HG03064 (cell line): ENCODE measurements at regions not wholly inside any gene's neighbourhood (a gene's known extent, or its start where the extent isn't known, plus 50 kb on each side); places are given as distances from the start of the nearest gene placed in this dataset.

Experiments used
- ATAC-seq: cut with Tn5 transposase; IDR thresholded peaks from one replicate; pipeline ENCODE4 v1.9.1; 2021; ENCODE audit warnings: low read depth; ENCODE audit not compliant: unreplicated experiment

DNA sequence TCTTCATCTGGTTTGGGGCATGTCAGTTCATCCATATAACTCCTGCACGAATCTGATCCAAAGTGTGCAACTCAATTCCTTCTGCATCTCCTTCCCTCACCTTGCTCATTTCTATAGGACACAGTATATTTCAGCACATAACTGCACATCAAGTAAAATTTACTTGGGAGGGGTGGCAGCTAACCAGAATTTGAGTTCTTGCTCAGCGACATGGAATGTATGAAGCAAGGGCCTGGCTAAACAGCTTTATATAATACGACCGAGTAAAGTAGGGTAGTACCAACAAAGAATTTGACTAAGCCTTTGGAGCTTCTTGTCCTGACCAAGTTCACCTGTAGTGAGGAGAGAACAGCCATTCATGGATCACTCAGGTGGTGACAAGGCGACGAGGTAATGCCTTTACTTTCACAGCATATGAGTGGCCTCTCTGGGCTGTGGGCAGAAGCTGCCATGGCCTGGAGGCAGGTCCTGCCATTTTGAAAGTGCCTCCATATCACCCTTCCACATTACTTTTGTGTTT lies 570.2 kb upstream of the TNP1 start:
- no peak for ATAC-seq

- no peak for ATAC-seq
Observed at GRCh38 chr2:217421834-217422233, 562.0 kb upstream of the TNP1 start.

GRCh38 chr2:217420854-217421253 lies 561.0 kb upstream of the TNP1 start:
- ATAC-seq = no peak

DNA sequence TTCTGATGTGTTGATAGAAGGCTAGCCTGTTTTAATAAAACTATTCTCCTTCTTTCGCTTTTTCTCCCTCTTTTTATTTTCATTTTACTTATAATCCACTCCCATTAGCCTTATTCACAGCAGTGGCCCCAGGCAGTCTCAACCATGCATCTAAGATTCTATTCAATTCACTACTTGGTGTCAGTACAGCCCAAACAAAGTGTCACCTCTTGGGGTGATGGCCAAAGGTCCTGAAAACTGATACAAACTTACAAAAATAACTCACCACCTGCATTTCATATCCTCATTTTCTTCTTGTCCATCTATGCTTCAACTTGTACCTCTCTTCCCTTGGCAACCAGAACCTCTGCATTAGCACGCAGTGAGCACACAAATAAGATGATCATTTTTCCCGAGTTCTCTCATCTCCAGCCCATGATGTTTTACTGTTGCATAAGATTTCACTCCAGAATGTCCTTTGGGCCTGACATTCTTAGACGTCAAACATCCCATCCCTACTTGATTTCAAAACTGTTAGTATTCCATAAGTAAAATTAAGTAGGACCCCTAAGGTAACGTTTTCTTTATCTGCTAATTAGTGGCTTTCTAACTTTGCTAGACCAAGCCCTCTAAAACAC lies 559.3 kb upstream of the TNP1 start:
- ATAC-seq = no peak

DNA sequence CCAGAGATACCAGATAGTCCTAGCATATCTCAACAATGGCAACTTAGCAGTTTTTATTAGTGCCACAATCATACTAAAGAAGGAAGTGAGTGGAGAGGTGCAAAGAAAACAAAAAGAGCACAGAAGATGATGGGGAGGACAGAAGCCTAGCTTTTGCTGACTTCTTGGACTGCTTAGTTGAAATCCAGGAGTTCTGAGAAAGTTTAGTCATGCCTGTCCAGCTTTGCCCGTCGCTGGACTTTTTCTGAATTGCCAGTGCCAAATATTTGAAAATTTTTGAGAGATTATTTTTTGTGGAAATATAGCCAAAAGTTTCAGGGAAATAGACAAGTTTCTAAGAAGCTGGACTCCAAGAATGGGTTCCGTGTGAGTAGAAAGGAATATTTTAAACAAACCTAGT lies 558.7 kb upstream of the TNP1 start:
- no peak for ATAC-seq

- ATAC-seq = no peak
Observed at GRCh38 chr2:217418090-217418489, 558.2 kb upstream of the TNP1 start.

DNA sequence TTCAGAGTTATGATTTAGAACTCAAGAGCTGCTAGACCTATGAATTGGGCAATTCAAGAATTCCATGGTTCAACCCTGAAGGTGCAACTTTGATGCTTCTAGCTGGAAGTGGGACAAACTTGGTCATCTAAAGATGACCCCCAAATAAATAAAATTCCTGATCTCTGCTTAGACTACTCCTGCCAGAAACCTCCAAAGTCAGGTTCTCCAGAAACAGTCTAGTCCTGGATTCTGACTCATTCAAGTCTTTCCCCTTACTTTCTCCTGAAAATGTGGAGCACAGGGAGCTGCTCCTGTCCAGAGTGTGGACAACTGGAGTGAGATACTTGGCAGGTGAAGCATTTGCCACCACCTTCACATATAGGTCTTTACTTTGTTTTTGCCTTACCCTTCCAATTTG lies 557.7 kb upstream of the TNP1 start:
- no peak for ATAC-seq

- ATAC-seq = no peak
Observed at GRCh38 chr2:217415316-217415715, 555.5 kb upstream of the TNP1 start.

DNA sequence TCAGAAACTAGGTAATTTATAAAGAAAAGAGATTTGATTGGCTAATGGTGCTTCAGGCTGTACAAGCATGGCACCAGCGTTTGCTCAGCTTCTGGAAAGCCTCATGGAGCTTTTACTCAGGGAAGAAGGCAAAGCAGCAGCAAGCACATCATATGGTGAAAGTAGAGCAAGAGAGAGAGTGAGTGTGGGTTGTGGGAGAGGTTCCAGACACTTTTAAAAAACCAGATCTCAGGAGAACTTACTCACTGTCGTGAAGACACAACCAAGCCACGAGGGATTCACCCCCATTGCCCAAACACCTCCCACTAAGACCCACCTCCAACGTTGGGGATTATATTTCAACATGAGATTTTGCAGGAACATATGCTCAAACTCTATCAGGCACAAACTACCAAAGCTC lies 554.6 kb upstream of the TNP1 start:
- ATAC-seq = no peak

GRCh38 chr2:217413193-217413592 lies 553.3 kb upstream of the TNP1 start:
- ATAC-seq = no peak

GRCh38 chr2:217412721-217413120 lies 552.9 kb upstream of the TNP1 start:
- no peak for ATAC-seq

GRCh38 chr2:217412277-217412676 lies 552.4 kb upstream of the TNP1 start:
- ATAC-seq = no peak

GRCh38 chr2:217410681-217410960 lies 550.8 kb upstream of the TNP1 start:
- ATAC-seq = no peak

GRCh38 chr2:217409949-217410680 lies 550.3 kb upstream of the TNP1 start:
- ATAC-seq = no peak

DNA sequence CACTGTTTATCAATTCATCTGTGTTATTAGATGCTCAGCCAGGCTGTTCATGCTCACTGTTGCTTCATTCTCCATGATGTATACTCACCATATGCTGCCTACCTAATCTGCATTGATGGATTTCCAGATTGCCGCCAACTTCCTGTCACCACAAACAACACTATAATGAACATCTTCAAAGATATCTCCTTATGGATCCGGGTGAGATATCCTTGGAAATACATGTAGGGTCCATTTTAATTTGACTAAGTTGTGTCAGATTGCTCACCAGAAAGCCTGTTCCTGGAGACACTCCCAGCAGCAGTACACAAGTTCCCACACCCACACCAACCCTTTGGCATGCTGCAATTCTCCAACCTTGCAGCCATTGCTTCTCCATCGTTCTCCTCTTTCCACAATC lies 547.5 kb upstream of the TNP1 start:
- ATAC-seq = no peak

- ATAC-seq = no peak
Observed at GRCh38 chr2:217404236-217404760, 544.4 kb upstream of the TNP1 start.

DNA sequence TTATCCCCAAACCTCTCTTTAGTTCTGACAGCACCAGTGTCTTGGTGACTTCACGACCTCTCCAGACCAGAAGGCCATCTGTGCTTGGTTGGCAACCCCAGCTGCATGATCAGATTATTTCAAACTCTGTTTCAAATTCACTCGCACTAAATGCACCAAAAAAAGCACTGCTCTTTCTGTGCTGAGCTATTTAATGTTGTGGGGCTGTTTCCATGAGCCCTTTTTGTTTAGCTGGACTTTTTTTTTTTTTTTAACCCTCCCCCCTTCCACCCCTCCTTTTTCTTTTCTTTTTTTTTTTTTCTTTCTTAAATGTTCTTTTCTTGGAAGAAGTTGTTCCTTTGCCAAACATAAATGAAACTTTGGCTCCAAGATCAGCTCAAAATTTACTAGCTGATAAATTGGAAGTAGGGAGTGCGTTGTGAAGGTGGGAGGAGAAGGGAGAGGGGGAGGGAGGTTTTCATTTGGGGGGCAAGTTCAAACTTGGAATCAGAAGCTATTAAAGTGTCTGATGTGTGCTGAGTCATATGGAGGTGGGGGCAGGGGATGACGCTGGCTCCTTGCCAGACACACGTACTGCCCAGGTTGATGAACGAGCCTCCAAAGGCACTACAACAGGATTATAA lies 543.0 kb upstream of the TNP1 start:
- no peak for ATAC-seq

- ATAC-seq = no peak
Observed at GRCh38 chr2:217402144-217402543, 542.3 kb upstream of the TNP1 start.

GRCh38 chr2:217399291-217399690 lies 539.4 kb upstream of the TNP1 start:
- ATAC-seq = no peak

GRCh38 chr2:217398860-217399259 lies 539.0 kb upstream of the TNP1 start:
- no peak for ATAC-seq

DNA sequence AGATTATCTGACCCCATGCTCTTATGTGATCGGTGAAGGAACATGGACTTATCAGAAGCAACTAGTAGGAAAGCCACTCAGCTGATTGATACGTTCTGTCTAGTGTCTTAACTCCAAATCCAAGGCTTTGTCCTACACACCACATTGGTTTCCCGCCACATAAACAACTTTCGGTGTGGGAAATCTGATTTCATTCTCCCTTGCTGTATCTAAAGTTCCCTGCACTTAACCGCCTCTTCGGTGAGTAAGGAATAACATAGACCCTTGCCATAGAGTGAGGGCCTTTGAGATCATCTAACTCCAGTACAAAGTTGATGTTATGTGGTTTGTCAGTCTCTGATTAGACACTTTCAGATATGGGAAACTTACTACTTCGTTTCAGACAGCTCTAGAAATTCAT lies 538.2 kb upstream of the TNP1 start:
- ATAC-seq = no peak

- no peak for ATAC-seq
Observed at GRCh38 chr2:217396586-217396985, 536.7 kb upstream of the TNP1 start.
